NCI-H1105 (cell line): ENCODE measurements at regions not wholly inside any gene's neighbourhood (a gene's known extent, or its start where the extent isn't known, plus 50 kb on each side); places are given as distances from the start of the nearest gene placed in this dataset.
A peak's percentile ranks its signal among the peaks of the same experiment; 100 is the strongest.

ENCODE experiments used
- DNase-seq: peaks from one replicate; lab custom pipeline; 2025; lab: John Stamatoyannopoulos, UW

DNA sequence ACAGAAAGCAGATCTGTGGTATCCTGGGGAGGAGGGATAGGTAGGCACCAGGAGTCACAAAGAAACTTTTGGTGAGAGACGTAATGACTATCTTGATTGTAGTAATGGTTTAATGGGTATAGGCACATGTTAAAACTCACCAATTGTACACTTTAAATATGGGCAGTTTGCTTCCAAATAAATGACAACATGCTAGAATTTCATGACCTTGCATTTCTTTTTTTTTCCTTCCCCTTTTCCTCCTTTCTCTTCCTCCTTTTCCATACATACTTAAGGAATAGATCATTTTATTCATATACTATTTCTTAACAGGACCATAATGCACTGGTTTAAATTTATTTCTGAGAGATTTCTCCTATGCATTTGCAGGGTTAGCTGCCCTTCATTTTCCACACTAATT, 341.8 kb downstream of the TMEM182 start:
- DNase-seq: no peak

DNA sequence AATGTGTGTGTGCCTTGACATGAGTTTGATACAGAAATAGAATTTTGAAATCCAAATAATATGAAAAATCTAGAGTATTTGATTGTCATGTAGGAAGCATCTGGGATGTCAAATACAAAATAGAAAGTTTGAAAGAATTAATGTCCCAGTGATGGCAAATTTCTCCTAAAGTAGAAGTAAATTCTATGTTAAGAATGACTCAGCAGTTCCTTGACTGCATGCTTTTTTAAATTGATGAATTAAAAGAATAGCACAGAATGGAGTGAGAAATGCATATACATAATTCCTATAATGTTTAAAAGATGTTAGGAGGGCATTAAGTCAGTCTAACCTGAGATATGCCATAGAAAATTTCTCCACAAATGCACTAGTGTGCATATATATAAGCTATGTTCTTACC, 357.5 kb downstream of the TMEM182 start:
- DNase-seq: no peak

DNA sequence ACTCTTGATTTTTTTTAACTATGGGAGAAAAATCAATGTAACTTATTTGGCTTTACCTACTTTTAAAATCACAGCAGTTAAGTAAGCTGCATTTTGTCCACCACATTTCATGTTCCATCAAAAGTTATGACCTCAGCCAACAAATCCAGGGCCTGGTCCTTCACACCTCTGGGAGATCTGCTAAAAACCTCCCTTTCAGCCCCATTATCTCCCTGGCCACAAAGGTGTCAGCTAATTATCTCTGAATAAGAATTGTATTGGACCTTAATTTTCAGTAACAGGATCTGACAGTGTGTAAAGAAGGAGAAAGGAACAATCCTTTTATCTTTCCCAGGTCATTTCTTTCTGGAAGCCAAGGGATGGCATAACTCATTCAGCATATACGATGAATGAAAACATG, 359.3 kb downstream of the TMEM182 start:
- no peak for DNase-seq

DNA sequence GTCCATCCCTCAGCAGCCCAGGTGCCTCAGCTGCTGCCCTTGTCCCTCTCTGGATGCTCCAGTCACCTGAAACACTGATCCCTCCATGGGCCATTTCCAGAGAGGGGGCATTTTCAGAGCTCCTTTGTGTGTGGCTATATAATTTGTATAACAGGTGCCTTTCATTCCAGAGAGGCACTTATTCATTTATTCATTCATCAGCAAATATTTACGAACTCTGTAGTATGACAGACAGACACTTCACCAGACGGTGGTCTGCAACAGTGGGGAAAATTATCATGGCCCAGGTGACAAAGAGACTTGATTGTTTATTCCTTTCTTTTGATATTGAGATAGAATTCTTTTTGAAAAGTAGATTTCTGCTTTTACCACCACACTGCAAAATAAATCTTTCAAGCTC, 361.7 kb downstream of the TMEM182 start:
- DNase-seq: no peak

DNA sequence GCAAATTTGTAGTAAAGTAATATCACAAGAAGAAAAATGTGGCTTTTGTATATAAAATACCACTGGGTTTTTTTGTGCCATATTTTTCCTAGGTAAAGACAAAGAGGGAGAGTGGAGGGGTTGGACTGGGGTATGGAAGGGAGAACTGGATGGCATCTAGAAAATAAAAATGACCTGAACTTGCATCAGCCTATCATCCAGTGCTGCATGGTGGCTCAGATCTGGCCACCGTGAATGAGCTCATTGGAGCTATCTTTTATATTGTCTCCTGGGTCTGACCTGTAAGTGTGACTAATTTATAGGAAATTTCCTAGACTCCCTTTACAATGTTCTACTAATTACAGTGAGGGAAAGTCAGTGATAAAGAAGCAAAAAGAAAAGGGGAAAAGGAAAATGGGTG, 369.0 kb downstream of the TMEM182 start:
- DNase-seq: no peak

DNA sequence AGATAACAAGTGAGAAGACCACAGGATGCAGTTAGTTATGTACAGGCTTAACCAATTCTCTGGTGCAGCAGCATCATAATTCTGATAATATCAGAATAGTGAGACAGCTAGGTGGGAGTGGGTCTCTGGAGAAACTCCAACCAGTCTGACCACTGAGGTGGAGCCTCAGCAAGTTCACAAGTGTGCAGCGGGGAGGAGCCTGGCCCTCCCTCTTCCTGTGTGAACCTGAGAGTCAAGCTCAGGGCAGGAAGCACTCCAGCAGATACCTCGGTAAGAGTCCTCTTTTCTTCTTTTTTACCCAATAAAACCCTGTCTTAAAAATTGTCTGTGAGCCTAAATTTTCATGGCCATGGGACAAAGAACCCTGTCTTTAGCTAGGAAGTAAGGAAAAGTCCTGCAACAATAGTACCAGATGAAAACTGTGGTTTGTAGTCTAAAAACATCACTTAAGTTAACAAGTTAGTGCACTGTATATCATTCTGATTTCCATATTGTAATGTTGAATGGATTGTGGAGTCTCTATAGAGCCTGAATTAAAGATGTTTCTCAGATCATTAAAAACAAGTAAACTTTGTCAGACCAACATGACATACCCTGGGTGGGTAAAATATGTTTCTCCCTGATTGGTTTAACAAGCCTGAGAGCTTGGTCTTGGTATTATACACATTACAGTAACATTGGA, 370.8 kb downstream of the TMEM182 start:
- no peak for DNase-seq

DNA sequence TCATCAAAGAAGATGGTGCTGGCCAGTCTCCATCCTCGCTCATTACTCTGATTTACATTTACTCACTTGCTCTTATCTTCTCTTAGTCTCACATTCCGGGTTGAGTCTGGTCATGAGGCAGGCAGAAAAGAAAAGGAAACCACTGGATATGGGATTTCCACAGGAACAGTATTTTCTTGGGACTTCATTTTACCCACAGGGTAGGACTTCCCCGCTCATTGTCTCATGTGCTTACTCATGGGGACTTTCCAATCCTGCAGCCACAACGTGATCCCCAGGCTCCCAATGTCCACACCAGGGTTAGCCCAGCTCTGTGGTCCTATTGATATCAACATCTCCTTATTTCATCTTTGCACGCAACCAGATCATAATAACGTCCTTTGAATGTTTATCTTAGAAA, 373.8 kb downstream of the TMEM182 start:
- no peak for DNase-seq

DNA sequence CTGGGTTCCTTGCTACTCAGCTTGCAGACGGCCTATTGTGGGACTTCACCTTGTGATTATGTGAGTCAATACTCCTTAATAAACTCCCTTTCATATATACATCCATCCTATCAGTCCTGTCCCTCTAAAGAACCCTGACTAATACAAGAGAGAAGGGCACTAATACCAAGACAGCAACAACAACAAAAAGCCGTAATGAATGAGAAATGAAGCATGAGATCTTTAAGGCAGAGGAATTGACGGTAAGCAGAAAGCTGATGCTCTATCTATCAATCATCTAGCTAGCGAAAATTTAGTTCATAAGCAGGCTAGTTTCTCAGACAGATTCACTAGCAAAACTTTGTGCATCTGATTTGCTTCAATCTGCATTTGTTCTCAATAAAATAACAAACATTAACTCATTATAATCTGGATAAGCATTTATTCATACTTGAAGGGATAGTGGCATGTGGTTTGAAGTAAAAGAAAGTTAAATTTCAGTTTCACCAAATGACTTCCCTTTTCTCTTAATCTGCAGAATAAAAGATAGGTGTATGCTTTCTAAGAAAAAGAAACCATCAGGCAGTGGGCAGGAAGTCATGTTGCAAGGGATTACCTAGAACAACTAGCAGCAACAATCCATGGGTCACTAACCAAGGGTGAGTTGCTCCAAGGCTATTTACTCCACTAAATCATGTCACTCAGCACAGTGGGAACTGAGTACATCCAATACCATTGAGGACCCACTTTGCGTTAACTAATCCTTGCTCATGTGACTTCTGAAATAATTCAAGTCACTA, 376.5 kb downstream of the TMEM182 start:
- no peak for DNase-seq

DNA sequence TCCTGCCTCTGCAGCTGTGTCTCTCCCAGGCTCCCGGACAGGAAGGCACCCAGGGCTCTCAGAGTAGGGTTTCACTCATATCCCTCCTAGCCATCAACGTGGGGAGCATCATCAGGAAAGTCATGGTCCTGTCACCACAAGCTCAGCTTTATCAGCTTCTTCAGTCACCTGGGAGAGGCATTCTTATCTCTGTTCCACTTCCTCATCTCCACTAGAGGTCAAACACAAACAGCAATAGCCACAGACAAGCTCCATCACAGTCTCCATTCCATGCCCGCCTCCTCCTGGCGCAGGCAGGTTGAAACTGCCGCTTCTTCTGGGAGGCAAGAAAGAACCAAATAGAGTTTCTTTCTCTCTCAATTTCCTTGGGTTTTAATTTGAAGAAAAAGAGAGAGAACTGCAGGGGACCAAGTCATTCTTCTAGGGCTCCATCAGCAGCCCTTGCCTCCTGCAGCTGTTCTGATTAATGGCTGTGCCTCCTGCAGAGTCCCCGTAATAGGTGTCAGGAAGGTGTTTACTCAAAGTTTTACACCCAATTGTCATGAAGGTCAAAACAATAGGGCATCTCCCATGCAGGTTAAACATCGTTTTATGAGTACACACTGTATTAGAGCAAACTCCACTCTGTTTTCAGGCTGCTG, 377.9 kb downstream of the TMEM182 start:
- DNase-seq: no peak

DNA sequence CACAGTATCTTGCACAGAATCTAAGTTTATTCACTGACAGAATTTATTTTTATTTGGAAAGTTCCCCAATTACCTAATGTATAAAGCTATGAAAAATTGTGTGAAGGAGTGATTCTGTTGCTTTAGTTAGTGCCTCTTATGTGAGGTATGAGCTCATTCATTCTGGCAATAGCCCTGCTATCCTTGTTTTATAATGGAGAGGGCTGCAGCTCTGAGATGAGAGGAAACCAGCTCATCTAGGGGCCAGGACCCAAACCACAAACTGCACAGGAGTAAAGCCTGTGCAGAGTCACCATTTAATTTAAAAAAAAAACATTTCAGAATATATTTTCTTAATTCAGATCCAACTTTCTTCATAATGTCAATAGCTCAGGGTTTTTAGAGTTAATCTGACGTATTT, 383.0 kb downstream of the TMEM182 start:
- no peak for DNase-seq

DNA sequence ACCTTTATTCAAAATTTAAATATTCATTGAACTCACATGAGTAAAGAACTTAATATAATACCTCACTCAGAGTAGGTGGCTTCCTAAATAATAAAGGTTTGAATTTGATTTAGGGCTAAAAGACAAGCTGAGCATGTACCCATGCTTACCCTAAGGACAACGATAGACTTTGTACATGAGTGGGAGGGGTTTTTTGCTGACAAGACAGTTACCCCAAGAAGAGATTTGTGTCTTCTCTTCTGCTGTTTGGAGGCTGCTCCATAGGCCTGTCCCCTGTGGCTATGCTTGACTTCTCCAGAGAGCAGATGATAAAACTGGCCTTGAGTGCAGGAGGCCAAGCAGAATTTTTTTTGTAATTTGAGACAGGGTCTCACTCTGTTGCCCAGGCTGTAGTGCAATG, 383.9 kb downstream of the TMEM182 start:
- no peak for DNase-seq

DNA sequence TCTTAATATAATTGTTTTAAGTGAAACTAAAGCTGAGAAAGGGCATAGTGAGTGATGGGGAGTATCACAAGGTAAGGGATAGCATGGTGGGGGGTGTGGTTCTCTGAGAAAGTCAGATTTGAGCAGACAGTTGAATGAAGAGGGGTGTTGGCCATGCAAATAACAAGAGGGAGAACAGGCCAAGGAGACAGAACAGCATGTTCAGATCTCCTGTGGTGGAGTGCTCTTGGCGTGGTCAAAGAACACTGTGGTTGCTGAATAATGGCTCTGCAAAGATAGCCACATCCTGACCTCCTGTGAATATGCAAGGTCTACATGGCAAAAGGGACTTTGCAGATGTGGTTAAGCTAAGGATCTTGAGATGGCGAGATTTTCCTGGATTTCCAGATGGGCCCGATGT, 389.2 kb downstream of the TMEM182 start:
- no peak for DNase-seq

DNA sequence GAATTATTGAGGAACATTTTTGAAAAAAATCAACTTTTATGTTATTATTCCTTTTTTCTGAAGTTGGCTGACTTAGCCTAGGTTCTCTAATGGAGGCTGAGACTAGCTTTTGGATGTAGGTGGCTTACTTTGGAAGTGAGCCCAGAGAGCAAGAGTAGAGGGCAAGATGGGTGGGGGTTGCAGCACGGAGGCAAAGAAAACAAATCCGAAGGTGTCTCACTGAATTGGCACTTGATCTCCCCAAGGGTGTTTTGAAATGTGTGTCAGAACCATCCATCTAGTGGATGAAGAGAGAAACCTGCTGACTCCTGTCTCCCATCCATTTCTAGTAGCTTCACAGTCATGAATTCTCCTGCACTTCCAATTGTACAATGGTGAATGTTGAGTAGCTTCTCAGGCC, 390.7 kb downstream of the TMEM182 start:
- DNase-seq: no peak

DNA sequence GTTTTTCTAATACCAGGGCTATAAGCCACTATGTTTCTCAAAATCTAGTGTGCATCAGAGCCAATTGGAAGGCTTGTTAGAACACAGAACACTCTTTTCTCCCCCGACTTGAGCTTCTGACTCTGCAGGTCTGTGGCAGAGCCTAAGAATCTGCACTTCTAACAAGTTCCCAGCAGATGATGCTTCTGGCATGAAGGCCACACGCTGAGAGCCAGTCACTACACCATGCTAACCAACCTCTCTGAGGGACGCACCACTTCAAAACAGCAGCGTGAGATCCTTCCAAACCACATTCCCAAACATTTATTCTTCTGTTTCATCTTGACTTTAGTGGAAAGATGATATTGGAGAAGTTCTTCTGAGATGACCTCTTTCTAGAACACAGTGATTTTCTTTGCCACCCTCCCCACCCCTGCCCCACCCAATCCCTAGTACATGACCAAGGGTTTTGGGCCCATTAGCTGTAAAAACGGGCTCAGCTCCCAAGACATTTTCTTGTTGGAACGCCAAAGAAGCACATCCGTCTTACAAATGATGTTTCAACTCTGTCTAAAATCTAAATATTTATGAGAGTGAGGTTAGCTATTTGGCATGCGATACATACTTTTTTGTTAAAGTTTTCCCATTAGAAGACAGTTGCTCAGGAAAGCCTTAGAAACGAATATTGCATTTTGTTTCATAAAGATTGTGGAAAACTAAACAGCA, 391.9 kb downstream of the TMEM182 start:
- DNase-seq: no peak

DNA sequence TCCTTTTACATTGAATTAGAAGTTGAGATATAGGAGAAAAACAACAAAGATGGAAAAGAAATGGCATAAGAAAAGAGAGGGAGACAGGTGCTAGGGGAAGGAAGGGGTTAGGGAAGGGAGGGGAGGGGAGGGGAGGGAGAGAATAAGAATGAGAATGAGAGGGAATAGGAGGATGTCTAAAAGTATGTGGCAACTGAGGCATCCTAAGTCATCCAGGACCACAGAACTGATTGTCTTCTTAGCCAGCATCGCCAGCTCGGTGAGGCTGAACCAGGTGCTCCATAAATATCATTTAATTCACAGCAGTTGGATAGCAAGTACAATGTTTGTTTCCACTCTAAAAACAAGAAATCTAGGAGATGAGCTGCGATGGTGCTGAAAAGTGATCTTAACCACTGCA, 393.5 kb downstream of the TMEM182 start:
- DNase-seq: no peak

DNA sequence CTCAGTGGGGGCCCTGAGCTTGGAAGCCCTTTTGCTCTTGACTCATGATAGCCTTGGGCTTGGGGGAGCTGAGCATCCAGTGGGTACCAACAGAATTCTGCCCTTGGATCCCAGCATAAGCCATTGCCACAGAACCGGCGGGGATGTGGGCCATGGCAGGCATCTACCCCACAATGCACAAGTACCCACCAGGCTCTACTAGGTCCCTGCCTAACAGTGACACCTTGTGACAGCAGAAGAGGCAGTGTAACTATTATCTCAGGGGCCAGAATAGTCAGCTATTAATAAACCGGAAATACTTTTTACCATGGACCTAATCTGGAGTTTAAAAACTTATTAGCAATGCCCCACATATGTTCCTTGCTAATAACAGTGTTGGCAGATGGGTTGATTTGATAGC, 397.2 kb downstream of the TMEM182 start:
- DNase-seq: no peak

DNA sequence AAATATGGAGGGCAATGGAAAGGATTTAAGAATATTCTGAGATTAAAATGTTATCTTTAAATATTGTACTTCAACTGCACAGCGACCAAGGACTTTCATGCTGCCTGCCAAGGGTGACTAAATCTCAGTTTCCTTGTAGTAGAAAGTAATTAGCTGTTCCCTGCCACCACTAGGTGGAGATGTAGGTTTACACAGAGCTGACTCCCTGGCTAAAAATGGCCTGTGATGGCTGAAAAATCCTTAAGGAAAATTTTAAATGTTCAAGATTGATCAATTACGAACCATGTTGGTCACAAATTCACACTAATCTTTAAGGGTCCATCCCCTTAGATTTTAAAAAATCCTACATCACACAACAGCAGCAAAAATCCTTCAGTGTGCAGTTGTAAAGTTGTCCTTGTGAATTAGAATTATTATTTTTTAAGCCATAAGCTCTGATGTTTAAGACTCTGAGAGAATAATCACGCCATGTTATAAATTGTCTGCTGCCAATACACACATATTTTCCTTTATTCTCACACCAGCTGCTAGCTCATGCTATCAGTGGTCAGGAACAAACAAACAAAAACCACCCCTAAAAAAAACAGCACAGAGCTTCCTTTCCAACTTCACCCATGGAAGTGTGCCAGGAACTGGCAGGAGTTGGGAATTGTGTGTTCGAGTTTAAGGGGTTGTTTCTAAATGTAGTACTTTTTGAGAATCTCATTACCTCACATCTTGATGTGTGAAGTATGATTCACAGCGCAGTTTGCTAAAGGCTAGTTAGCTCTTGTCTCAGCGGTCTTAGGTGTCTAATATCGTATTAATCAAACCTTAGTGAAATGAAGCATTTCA, 399.8 kb downstream of the TMEM182 start:
- DNase-seq: peak; percentile 39

DNA sequence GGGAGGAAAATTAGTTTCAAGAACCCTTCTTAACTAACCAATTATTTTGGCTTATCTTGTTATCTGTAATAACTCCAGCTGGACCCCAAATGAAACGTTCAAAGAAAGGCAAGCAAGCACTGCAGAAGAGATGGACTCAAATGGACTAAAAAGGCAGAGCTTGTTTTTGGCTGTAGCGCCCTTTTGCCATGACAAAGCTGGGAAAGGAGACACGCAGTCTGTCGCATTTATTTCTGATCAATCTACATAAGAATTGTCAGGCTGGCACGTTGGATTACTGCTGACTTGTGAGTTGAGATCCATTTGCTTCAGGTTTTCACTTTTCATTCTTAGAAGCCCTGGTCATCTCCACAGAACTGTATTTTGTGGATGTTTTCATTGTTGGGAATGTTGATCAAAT, 402.9 kb downstream of the TMEM182 start:
- no peak for DNase-seq

DNA sequence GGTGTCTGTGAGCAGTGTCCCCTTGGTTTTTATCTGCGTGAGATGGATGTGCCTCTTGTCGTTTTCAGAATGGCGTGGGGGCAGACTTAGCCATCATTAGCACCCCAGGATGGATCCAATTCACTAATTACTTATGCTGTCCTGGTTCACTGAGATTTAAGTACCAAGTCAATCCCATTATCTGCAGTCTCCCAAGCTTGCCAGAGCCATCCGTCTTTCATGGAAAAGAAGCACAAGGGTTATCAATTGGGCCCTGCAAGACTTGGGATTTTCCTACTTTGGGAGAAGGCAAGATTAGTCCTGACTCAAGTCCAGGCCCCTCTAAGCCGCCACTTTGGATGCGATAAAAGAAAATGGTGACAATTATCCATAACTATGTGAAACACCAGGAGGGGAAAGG, 404.0 kb downstream of the TMEM182 start:
- DNase-seq: no peak

DNA sequence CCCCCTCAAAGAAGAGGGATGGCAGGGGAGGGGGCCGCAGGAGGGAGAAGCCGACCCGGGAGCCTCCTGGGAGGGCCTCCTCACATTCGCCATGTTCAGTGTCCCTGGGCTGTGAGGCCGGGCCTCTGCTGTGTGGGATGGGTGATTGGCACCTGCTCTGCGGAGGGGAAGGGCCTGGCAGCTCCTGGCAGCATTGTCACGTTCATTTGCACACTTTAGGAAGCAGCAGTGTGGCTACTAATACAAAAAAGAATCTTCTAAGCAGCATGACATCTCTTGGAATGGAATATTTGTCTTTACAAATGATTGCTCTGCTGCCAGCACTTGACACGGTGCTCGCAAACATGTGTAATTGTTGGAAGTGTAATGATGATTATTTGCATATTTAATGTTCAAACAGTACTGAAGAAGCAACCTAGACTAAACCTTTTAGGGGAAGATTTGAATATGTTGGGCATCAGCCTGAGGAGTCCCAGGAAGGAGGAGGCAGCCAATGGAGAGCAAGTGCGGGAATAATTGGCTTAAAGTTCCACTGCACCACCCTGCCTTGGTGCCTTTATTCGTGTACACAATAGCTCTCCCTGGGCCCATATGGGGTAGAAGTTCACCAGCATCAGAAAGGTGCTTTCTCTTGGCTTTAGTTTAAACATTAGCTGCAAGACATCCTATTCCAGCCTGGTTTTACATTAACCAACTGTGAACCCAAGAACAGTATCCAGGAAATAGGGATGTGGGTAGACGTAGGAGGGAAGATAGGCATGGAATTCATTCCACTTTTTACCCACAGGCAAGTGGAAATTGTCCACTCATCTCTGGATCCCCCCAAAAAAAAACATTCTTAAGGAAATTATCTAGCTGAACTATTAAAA, 404.9 kb downstream of the TMEM182 start:
- DNase-seq: no peak

DNA sequence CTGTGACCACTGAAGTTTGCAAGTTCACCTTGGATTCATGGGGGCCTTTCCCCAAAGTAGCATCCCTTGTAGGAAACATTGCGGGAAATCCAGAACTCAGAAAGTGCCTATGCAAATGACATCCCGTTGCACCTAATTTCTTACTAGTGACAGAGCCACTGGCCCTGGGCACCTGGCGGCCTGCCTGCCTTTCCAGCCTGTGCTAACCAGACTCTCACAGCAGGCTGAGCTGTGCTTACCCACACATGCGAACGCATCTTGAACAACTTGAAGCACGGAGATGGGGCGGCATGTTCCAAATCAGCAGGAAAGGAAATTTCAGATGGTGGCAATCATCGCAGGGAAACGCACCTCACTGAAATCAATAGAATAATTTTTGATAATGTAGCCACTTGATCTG, 405.8 kb downstream of the TMEM182 start:
- DNase-seq: no peak
